ENCODE measurements at regions not wholly inside any gene's neighbourhood (a gene's known extent, or its start where the extent isn't known, plus 50 kb on each side); places are given as distances from the start of the nearest gene placed in this dataset.
A peak's percentile ranks its signal among the peaks of the same experiment; 100 is the strongest.

GRCh38 chr1:10903421-10903820, 107.0 kb upstream of the CASZ1 start:
- Histone ChIP-seq H3K27me3 (no peaks in the 10 kb centered on the region), H3K27ac (no peak overlapping the region), H3K4me1 (peaks cover 5 to 41% (median 20%) of the 10 kb centered on the region in 4 donors), H3K9me3 (no peaks in the 10 kb centered on the region), H3K4me3 (no peak overlapping the region), H3K36me3 (no peaks in the 10 kb centered on the region)
- DNase-seq (no peak), ATAC-seq (ENCODE audit: low FRiP score in 2 of 2) (no peak)
- TF ChIP-seq POLR2AphosphoS5 (IDR thresholded peaks at IDR 0.05) (no peak), POLR2A (IDR thresholded peaks at IDR 0.05) (no peak), CTCF (IDR thresholded peaks at IDR 0.05) (no peak), EP300 (IDR thresholded peaks at IDR 0.05) (no peak)
- WGBS, 2 donors: 90 to 95% methylated on average over 3 of the region's 3 CpGs

GRCh38 chr1:10903821-10904220, 107.4 kb upstream of the CASZ1 start:
- no peak for DNase-seq
- Histone ChIP-seq H3K27me3 (no peaks in the 10 kb centered on the region), H3K27ac (no peak overlapping the region), H3K4me1 (peaks cover 5 to 41% (median 20%) of the 10 kb centered on the region in 4 donors), H3K9me3 (no peaks in the 10 kb centered on the region), H3K36me3 (no peaks in the 10 kb centered on the region), H3K4me3 (no peak overlapping the region)
- 70 to 71% methylated on average over 6 to 8 of the region's 9 CpGs for WGBS, 2 donors
- ATAC-seq (ENCODE audit: low FRiP score in 2 of 2): no peak
- no peak for TF ChIP-seq CTCF (IDR thresholded peaks at IDR 0.05)
- TF ChIP-seq POLR2AphosphoS5 (IDR thresholded peaks at IDR 0.05): no peak
- no peak for TF ChIP-seq POLR2A (IDR thresholded peaks at IDR 0.05)
- TF ChIP-seq EP300 (IDR thresholded peaks at IDR 0.05): no peak

GRCh38 chr1:10904396-10905358, 107.8 kb upstream of the TARDBP start:
- ATAC-seq (ENCODE audit: low FRiP score in 2 of 2): no peak
- Histone ChIP-seq H3K9me3 (no peaks in the 10 kb centered on the region), H3K4me3 (no peak overlapping the region), H3K27me3 (no peaks in the 10 kb centered on the region), H3K27ac (peak overlapping the region in 2 of 4 donors; percentile 48 to 68), H3K36me3 (no peaks in the 10 kb centered on the region), H3K4me1 (peaks cover 5 to 41% (median 20%) of the 10 kb centered on the region in 4 donors)
- 44 to 45% methylated on average over 16 to 23 of the region's 23 CpGs for WGBS, 2 donors
- TF ChIP-seq POLR2A (IDR thresholded peaks at IDR 0.05): no peak
- no peak for TF ChIP-seq CTCF (IDR thresholded peaks at IDR 0.05)
- TF ChIP-seq POLR2AphosphoS5 (IDR thresholded peaks at IDR 0.05): no peak
- TF ChIP-seq EP300 (IDR thresholded peaks at IDR 0.05): no peak
- DNase-seq: peak; percentile 70 to 71

GRCh38 chr1:10905841-10906655, 106.4 kb upstream of the TARDBP start:
- H3K4me3 ChIP-seq: no peak overlapping the region
- no peak for TF ChIP-seq POLR2A (IDR thresholded peaks at IDR 0.05)
- no peak for TF ChIP-seq EP300 (IDR thresholded peaks at IDR 0.05)
- TF ChIP-seq CTCF (IDR thresholded peaks at IDR 0.05): no peak
- TF ChIP-seq POLR2AphosphoS5 (IDR thresholded peaks at IDR 0.05): no peak
- WGBS, 2 donors: 46 to 58% methylated on average over 9 to 14 of the region's 16 CpGs
- H3K27ac ChIP-seq: no peak overlapping the region
- DNase-seq (no peak), ATAC-seq (ENCODE audit: low FRiP score in 2 of 2) (no peak)
- H3K27me3 ChIP-seq: no peaks in the 10 kb centered on the region
- peaks cover 5 to 32% (median 17%) of the 10 kb centered on the region in 4 donors for H3K4me1 ChIP-seq
- no peaks in the 10 kb centered on the region for H3K36me3 ChIP-seq
- H3K9me3 ChIP-seq: no peaks in the 10 kb centered on the region
